SK-N-SH (cell line): ENCODE measurements at regions not wholly inside any gene's neighbourhood (a gene's known extent, or its start where the extent isn't known, plus 50 kb on each side); places are given as distances from the start of the nearest gene placed in this dataset.

Source experiments
- CTCF ChIP-seq: fragments of 200-600 bp; sonication (generic); IDR thresholded peaks from 2 replicates; pipeline ENCODE4 v1.6.1; 2017; ENCODE audit warnings: antibody characterized with exemption, mild to moderate bottlenecking, moderate library complexity
- FOXM1 ChIP-seq: IDR thresholded peaks from 2 replicates; pipeline ENCODE4 v1.4.0; 2012; ENCODE audit warnings: low read depth, mild to moderate bottlenecking
- IRF3 ChIP-seq: fragments of 150-350 bp; IDR thresholded peaks from 2 replicates; pipeline ENCODE4 v1.6.1; 2016; ENCODE audit warnings: mild to moderate bottlenecking, low read depth, low read length
- JUND ChIP-seq: IDR thresholded peaks from 2 replicates; pipeline ENCODE4 v1.4.0; 2012
- MAX ChIP-seq: IDR thresholded peaks from 2 replicates; pipeline ENCODE4 v1.4.0; 2012; ENCODE audit warnings: low read depth
- MEF2A ChIP-seq: IDR thresholded peaks from 2 replicates; pipeline ENCODE4 v1.4.0; 2012; ENCODE audit warnings: low read depth, borderline replicate concordance
- NFIC ChIP-seq: IDR thresholded peaks from 2 replicates; pipeline ENCODE4 v1.4.0; 2012; ENCODE audit warnings: borderline replicate concordance
- POLR2AphosphoS5 ChIP-seq: IDR thresholded peaks from 2 replicates; pipeline ENCODE4 v1.6.1; 2012; ENCODE audit warnings: low read depth, low read length
- REST ChIP-seq: IDR thresholded peaks from 2 replicates; pipeline ENCODE4 v1.6.1; 2012; ENCODE audit warnings: mild to moderate bottlenecking, low read depth, low read length, moderate library complexity
- SIN3A ChIP-seq: IDR thresholded peaks from 2 replicates; pipeline ENCODE4 v1.6.1; 2012; ENCODE audit warnings: low read depth, mild to moderate bottlenecking, low read length, moderate library complexity, borderline replicate concordance
- SMC3 ChIP-seq: IDR thresholded peaks from 2 replicates; pipeline ENCODE4 v1.6.1; 2012; ENCODE audit warnings: low read depth, low read length, improper control_type of control experiment
- ZBTB33 ChIP-seq: IDR thresholded peaks from 2 replicates; pipeline ENCODE4 v1.4.0; 2012; ENCODE audit warnings: low read depth, borderline replicate concordance

GRCh38 chr3:177464392-177465256 is 267.3 kb upstream of the TBL1XR1 start:
- TF ChIP-seq ZBTB33 (no peak), NFIC (no peak), MAX (no peak), SMC3 (no peak), POLR2AphosphoS5 (no peak), CTCF (no peak), REST (no peak), IRF3 (no peak), FOXM1 (no peak), JUND (no peak), SIN3A (no peak), MEF2A (no peak)
